H1 (cell line): ENCODE measurements at regions not wholly inside any gene's neighbourhood (a gene's known extent, or its start where the extent isn't known, plus 50 kb on each side); places are given as distances from the start of the nearest gene placed in this dataset.

Experiments used
- CTCF ChIA-PET: fragments of 300-600 bp; sonication (Branson Sonifier 250); formaldehyde crosslinking; loops from one replicate; lab custom pipeline; 2021; ENCODE audit not compliant: partially characterized antibody; lab: Charles Lee
- POLR2A ChIA-PET: fragments of 300-600 bp; sonication (Branson Sonifier 250); formaldehyde crosslinking; loops from one replicate; lab custom pipeline; 2021; ENCODE audit warnings: inconsistent platforms; ENCODE audit not compliant: partially characterized antibody; lab: Charles Lee
- DNase-seq, 2 experiments: peaks; one replicate each; pipeline versions ENCODE4 v3.0.0 to v3.0.0-alpha.2; 2010 to 2022; ENCODE audit warnings: low spot score in 2 of 2, low read depth in 1 of 2, mixed read lengths in 1 of 2
- FAIRE-seq: peaks from 2 replicates; lab custom pipeline; 2011; peaks lifted over from hg19 to GRCh38; lab: Jason Lieb, UNC
- H2AFZ ChIP-seq: 2 replicates; pipeline ENCODE4 v1.8.1; 2012; ENCODE audit warnings: low read length, inconsistent platforms
- H2AK5ac ChIP-seq: 2 replicates; pipeline ENCODE4 v1.6.1; 2013; ENCODE audit warnings: low read depth, low read length
- H2BK120ac ChIP-seq: replicated peaks from 2 replicates; pipeline ENCODE3; 2013; ENCODE audit warnings: low read depth, low read length, inconsistent platforms
- H2BK12ac ChIP-seq: 2 replicates; pipeline ENCODE4 v1.6.1; 2013; ENCODE audit warnings: low read depth, low read length
- H2BK15ac ChIP-seq: 2 replicates; pipeline ENCODE4 v1.6.1; 2013; ENCODE audit warnings: low read length
- H2BK20ac ChIP-seq: 2 replicates; pipeline ENCODE4 v1.6.1; 2013; ENCODE audit warnings: low read length
- H2BK5ac ChIP-seq: 2 replicates; pipeline ENCODE4 v1.6.1; 2013; ENCODE audit warnings: low read depth, low read length
- H3K14ac ChIP-seq: 2 replicates; pipeline ENCODE4 v1.6.1; 2013; ENCODE audit warnings: inconsistent platforms; ENCODE audit not compliant: insufficient read length
- H3K18ac ChIP-seq: 2 replicates; pipeline ENCODE4 v1.6.1; 2013; ENCODE audit warnings: low read length; ENCODE audit errors: extremely low read depth
- H3K23ac ChIP-seq: 2 replicates; pipeline ENCODE4 v1.6.1; 2013; ENCODE audit warnings: inconsistent platforms; ENCODE audit not compliant: insufficient read length
- H3K23me2 ChIP-seq: 2 replicates; pipeline ENCODE4 v1.6.1; 2013; ENCODE audit warnings: low read depth, low read length
- H3K27ac ChIP-seq: 2 replicates; pipeline ENCODE4 v1.6.1; 2011; ENCODE audit warnings: low read depth, low read length, inconsistent platforms
- H3K27me3 ChIP-seq, 4 experiments: replicated peaks in 1 of 4; 1 replicate in 1 of 4; 2 replicates in 3 of 4; pipeline versions ENCODE4 v1.6.1 to v1.8.1; 2011 to 2013; ENCODE audit warnings: low read length in 3 of 4, mild to moderate bottlenecking in 3 of 4, inconsistent platforms in 2 of 4, mixed read lengths in 2 of 4, moderate library complexity in 1 of 4; ENCODE audit not compliant: control insufficient read depth in 3 of 4, insufficient read depth in 3 of 4; ENCODE audit errors: extremely low read depth in 1 of 4
- H3K36me3 ChIP-seq, 4 experiments: 2 replicates each; pipeline versions ENCODE4 v1.6.1 to v1.8.1; 2011 to 2013; ENCODE audit warnings: mild to moderate bottlenecking in 4 of 4, low read length in 3 of 4, moderate library complexity in 2 of 4, control low read depth in 1 of 4, inconsistent platforms in 1 of 4; ENCODE audit not compliant: insufficient read depth in 4 of 4, control insufficient read depth in 2 of 4
- H3K4ac ChIP-seq: replicated peaks from 2 replicates; pipeline ENCODE3; 2013; ENCODE audit warnings: low read length, low read depth, mixed read lengths, inconsistent platforms; ENCODE audit not compliant: insufficient read length
- H3K4me1 ChIP-seq, 4 experiments: replicated peaks in 1 of 4; 1 replicate in 1 of 4; 2 replicates in 3 of 4; pipeline versions ENCODE4 v1.6.1 to v1.8.1; 2011 to 2013; ENCODE audit warnings: low read length in 3 of 4, inconsistent platforms in 2 of 4, mixed read lengths in 1 of 4; ENCODE audit not compliant: insufficient read depth in 4 of 4, control insufficient read depth in 3 of 4
- H3K4me2 ChIP-seq, 2 experiments: 2 replicates each; pipeline versions ENCODE4 v1.6.1 to v1.8.1; 2011 to 2013; ENCODE audit warnings: low read depth in 2 of 2, low read length in 2 of 2, control low read depth in 1 of 2, inconsistent platforms in 1 of 2, mild to moderate bottlenecking in 1 of 2; ENCODE audit not compliant: insufficient read depth in 1 of 2
- H3K4me3 ChIP-seq, 4 experiments: fragments of 200-600, 300-600 bp in 1 of 4; sonication (generic), shearing (Covaris generic), sonication (Bioruptor Twin) in 1 of 4; 2 replicates each; pipeline versions ENCODE4 v1.5.1 to v1.8.1; 2011 to 2016; ENCODE audit warnings: low read length in 4 of 4, low read depth in 3 of 4, control low read depth in 2 of 4, inconsistent platforms in 2 of 4, mild to moderate bottlenecking in 2 of 4, mixed read lengths in 1 of 4, moderate library complexity in 1 of 4; ENCODE audit not compliant: insufficient read depth in 2 of 4; ENCODE audit errors: extremely low read depth in 1 of 4
- H3K56ac ChIP-seq: replicated peaks from 2 replicates; pipeline ENCODE3; 2013; ENCODE audit warnings: low read depth, mild to moderate bottlenecking, mixed read lengths, low read length, inconsistent platforms; ENCODE audit not compliant: insufficient read length
- H3K79me1 ChIP-seq: 2 replicates; pipeline ENCODE4 v1.6.1; 2013; ENCODE audit warnings: low read depth, low read length, control low read depth
- H3K79me2 ChIP-seq, 2 experiments: 2 replicates each; pipeline versions ENCODE4 v1.6.1 to v1.8.1; 2012 to 2013; ENCODE audit warnings: low read length in 2 of 2, mild to moderate bottlenecking in 2 of 2, inconsistent platforms in 1 of 2; ENCODE audit not compliant: insufficient read depth in 2 of 2, control insufficient read depth in 1 of 2
- H3K9ac ChIP-seq, 4 experiments: replicated peaks in 1 of 4; 1 replicate in 1 of 4; 2 replicates in 3 of 4; pipeline versions ENCODE4 v1.6.1 to v1.8.1; 2011 to 2013; ENCODE audit warnings: low read depth in 3 of 4, low read length in 3 of 4, control low read depth in 2 of 4, mild to moderate bottlenecking in 2 of 4, moderate library complexity in 2 of 4, inconsistent platforms in 1 of 4; ENCODE audit errors: extremely low read depth in 1 of 4
- H3K9me3 ChIP-seq, 2 experiments: 2 replicates each; pipeline versions ENCODE4 v1.6.1 to v1.8.1; 2012 to 2013; ENCODE audit warnings: mild to moderate bottlenecking in 2 of 2, moderate library complexity in 2 of 2, control low read depth in 1 of 2, inconsistent platforms in 1 of 2, low read depth in 1 of 2, low read length in 1 of 2, mixed read lengths in 1 of 2; ENCODE audit not compliant: insufficient read depth in 2 of 2
- H4K20me1 ChIP-seq, 2 experiments: replicated peaks in 1 of 2; 2 replicates each; pipeline versions ENCODE3 to v1.8.1; 2011 to 2013; ENCODE audit warnings: inconsistent platforms in 2 of 2, low read length in 2 of 2, mild to moderate bottlenecking in 1 of 2; ENCODE audit not compliant: insufficient read depth in 2 of 2, control insufficient read depth in 1 of 2
- H4K5ac ChIP-seq: 2 replicates; pipeline ENCODE4 v1.6.1; 2013; ENCODE audit warnings: low read length, low read depth, mixed read lengths, inconsistent platforms; ENCODE audit not compliant: insufficient read length
- H4K8ac ChIP-seq: 2 replicates; pipeline ENCODE4 v1.8.0; 2013; ENCODE audit warnings: mild to moderate bottlenecking, moderate library complexity, low read length, inconsistent platforms; ENCODE audit not compliant: insufficient read depth; ENCODE audit errors: extremely low read depth
- H4K91ac ChIP-seq: replicated peaks from 2 replicates; pipeline ENCODE3; 2013; ENCODE audit warnings: low read length, mixed read lengths, inconsistent platforms; ENCODE audit not compliant: insufficient read length
- E2F6 ChIP-seq: IDR thresholded peaks from 2 replicates; pipeline ENCODE4 v1.6.1; 2012; ENCODE audit warnings: inconsistent platforms
- JUND ChIP-seq: IDR thresholded peaks from 2 replicates; pipeline ENCODE4 v1.6.1; 2011; ENCODE audit warnings: mild to moderate bottlenecking, improper control_type of control experiment, low read length
- SP1 ChIP-seq: IDR thresholded peaks from 2 replicates; pipeline ENCODE4 v1.6.1; 2011; ENCODE audit warnings: low read depth, low read length
- WGBS, 2 experiments: shearing (Covaris generic) in 1 of 2; methylation state at CpG; one replicate each; pipeline versions ENCODE4 v1.1.6 to v1.1.7; 2013 to 2015; ENCODE audit warnings: low lambda C conversion rate in 2 of 2, mixed read lengths in 2 of 2, inconsistent platforms in 1 of 2, low coverage in 1 of 2, missing lambda C conversion rate in 1 of 2; ENCODE audit not compliant: insufficient replicate concordance in 2 of 2, insufficient coverage in 1 of 2, insufficient read length in 1 of 2; ENCODE audit errors: extremely low coverage in 1 of 2, missing lambda C conversion rate in 1 of 2; 5-methylcytosine and 5-hydroxymethylcytosine counted together

GRCh38 chr1:239125027-239125426 lies 261.3 kb upstream of the CHRM3 start:
- DNase-seq: peak in 1 of 2 experiments; percentile 23
- Histone ChIP-seq H2BK15ac (no peak overlapping the region; the same call in 1 of the 2 replicates), H3K14ac (no peak overlapping the region), H3K27me3 (no peaks in the 10 kb centered on the region), H2BK5ac (peak overlapping the region; percentile 48; the same call in 1 of the 2 replicates), H3K79me1 (no peaks in the 10 kb centered on the region), H3K9ac (no peak overlapping the region), H4K20me1 (no peaks in the 10 kb centered on the region), H3K9me3 (no peaks in the 10 kb centered on the region), H3K23me2 (no peaks in the 10 kb centered on the region), H3K27ac (peak overlapping the region; percentile 62; the same call in 1 of the 2 replicates), H3K79me2 (no peaks in the 10 kb centered on the region)
- POLR2A ChIA-PET: interaction anchor here (1.8 kb wide), 1 partner anchor 9 kb away, joined by 4 read pairs; no protein-coding TSS in a partner anchor
- FAIRE-seq: peak; percentile 7
- TF ChIP-seq SP1: no peak
- TF ChIP-seq E2F6: 0 out of 2 replicates have a peak, but pooled peaks have one; percentile 25
- peak; percentile 28; the same call in 1 of the 2 replicates for TF ChIP-seq JUND
- TF ChIP-seq, all 59 proteins: peak for 2
- no peak overlapping the region for H2BK120ac ChIP-seq
- H3K18ac ChIP-seq: no peak overlapping the region; the same call in 1 of the 2 replicates
- H2BK20ac ChIP-seq: 0 out of 2 replicates have a peak overlapping the region, but pooled peaks have one; percentile 4
- H3K4me3 ChIP-seq: no peak overlapping the region
- H3K36me3 ChIP-seq: no peaks in the 10 kb centered on the region
- H3K4me2 ChIP-seq: peak overlapping the region; percentile 9 to 15; a peak in 2 of 4 replicates
- no peak overlapping the region for H3K4ac ChIP-seq
- H3K23ac ChIP-seq: no peak overlapping the region
- peaks cover 3 to 10% (median 6%) of the 10 kb centered on the region in 4 experiments; a peak in 5 of 7 replicates for H3K4me1 ChIP-seq
- no peak overlapping the region for H3K56ac ChIP-seq
- no peak overlapping the region for H2AFZ ChIP-seq
- WGBS, 2 experiments: 53% methylated on average over 4 of the region's 4 CpGs; no CpG with 5 or more reads in 1 of the 2 experiments
- CTCF ChIA-PET: interaction anchor here (1.0 to 1.1 kb wide), 3 partner anchors 9 to 95 kb away, joined by 3 to 4 read pairs (median 3); no protein-coding TSS in a partner anchor
- H4K5ac ChIP-seq: no peak overlapping the region
- no peak overlapping the region for H4K8ac ChIP-seq
- peak overlapping the region; percentile 7; the same call in 1 of the 2 replicates for H2AK5ac ChIP-seq
- H4K91ac ChIP-seq: no peak overlapping the region
- peak overlapping the region; percentile 3; the same call in 1 of the 2 replicates for H2BK12ac ChIP-seq
